H1 (cell line): ENCODE measurements at regions not wholly inside any gene's neighbourhood (a gene's known extent, or its start where the extent isn't known, plus 50 kb on each side); places are given as distances from the start of the nearest gene placed in this dataset.

Source experiments
- CTCF ChIA-PET: fragments of 300-600 bp; sonication (Branson Sonifier 250); formaldehyde crosslinking; loops from one replicate; lab custom pipeline; 2021; ENCODE audit not compliant: partially characterized antibody; lab: Charles Lee
- POLR2A ChIA-PET: fragments of 300-600 bp; sonication (Branson Sonifier 250); formaldehyde crosslinking; loops from one replicate; lab custom pipeline; 2021; ENCODE audit warnings: inconsistent platforms; ENCODE audit not compliant: partially characterized antibody; lab: Charles Lee
- DNase-seq, 2 experiments: peaks; one replicate each; pipeline versions ENCODE4 v3.0.0 to v3.0.0-alpha.2; 2010 to 2022; ENCODE audit warnings: low spot score in 2 of 2, low read depth in 1 of 2, mixed read lengths in 1 of 2
- FAIRE-seq: peaks from 2 replicates; lab custom pipeline; 2011; peaks lifted over from hg19 to GRCh38; lab: Jason Lieb, UNC
- H2AFZ ChIP-seq: 2 replicates; pipeline ENCODE4 v1.8.1; 2012; ENCODE audit warnings: low read length, inconsistent platforms
- H2AK5ac ChIP-seq: 2 replicates; pipeline ENCODE4 v1.6.1; 2013; ENCODE audit warnings: low read depth, low read length
- H2BK120ac ChIP-seq: replicated peaks from 2 replicates; pipeline ENCODE3; 2013; ENCODE audit warnings: low read depth, low read length, inconsistent platforms
- H2BK12ac ChIP-seq: 2 replicates; pipeline ENCODE4 v1.6.1; 2013; ENCODE audit warnings: low read depth, low read length
- H2BK15ac ChIP-seq: 2 replicates; pipeline ENCODE4 v1.6.1; 2013; ENCODE audit warnings: low read length
- H2BK20ac ChIP-seq: 2 replicates; pipeline ENCODE4 v1.6.1; 2013; ENCODE audit warnings: low read length
- H2BK5ac ChIP-seq: 2 replicates; pipeline ENCODE4 v1.6.1; 2013; ENCODE audit warnings: low read depth, low read length
- H3K14ac ChIP-seq: 2 replicates; pipeline ENCODE4 v1.6.1; 2013; ENCODE audit warnings: inconsistent platforms; ENCODE audit not compliant: insufficient read length
- H3K18ac ChIP-seq: 2 replicates; pipeline ENCODE4 v1.6.1; 2013; ENCODE audit warnings: low read length; ENCODE audit errors: extremely low read depth
- H3K23ac ChIP-seq: 2 replicates; pipeline ENCODE4 v1.6.1; 2013; ENCODE audit warnings: inconsistent platforms; ENCODE audit not compliant: insufficient read length
- H3K23me2 ChIP-seq: 2 replicates; pipeline ENCODE4 v1.6.1; 2013; ENCODE audit warnings: low read depth, low read length
- H3K27ac ChIP-seq: 2 replicates; pipeline ENCODE4 v1.6.1; 2011; ENCODE audit warnings: low read depth, low read length, inconsistent platforms
- H3K27me3 ChIP-seq, 4 experiments: replicated peaks in 1 of 4; 1 replicate in 1 of 4; 2 replicates in 3 of 4; pipeline versions ENCODE4 v1.6.1 to v1.8.1; 2011 to 2013; ENCODE audit warnings: low read length in 3 of 4, mild to moderate bottlenecking in 3 of 4, inconsistent platforms in 2 of 4, mixed read lengths in 2 of 4, moderate library complexity in 1 of 4; ENCODE audit not compliant: control insufficient read depth in 3 of 4, insufficient read depth in 3 of 4; ENCODE audit errors: extremely low read depth in 1 of 4
- H3K36me3 ChIP-seq, 4 experiments: 2 replicates each; pipeline versions ENCODE4 v1.6.1 to v1.8.1; 2011 to 2013; ENCODE audit warnings: mild to moderate bottlenecking in 4 of 4, low read length in 3 of 4, moderate library complexity in 2 of 4, control low read depth in 1 of 4, inconsistent platforms in 1 of 4; ENCODE audit not compliant: insufficient read depth in 4 of 4, control insufficient read depth in 2 of 4
- H3K4ac ChIP-seq: replicated peaks from 2 replicates; pipeline ENCODE3; 2013; ENCODE audit warnings: low read length, low read depth, mixed read lengths, inconsistent platforms; ENCODE audit not compliant: insufficient read length
- H3K4me1 ChIP-seq, 4 experiments: replicated peaks in 1 of 4; 1 replicate in 1 of 4; 2 replicates in 3 of 4; pipeline versions ENCODE4 v1.6.1 to v1.8.1; 2011 to 2013; ENCODE audit warnings: low read length in 3 of 4, inconsistent platforms in 2 of 4, mixed read lengths in 1 of 4; ENCODE audit not compliant: insufficient read depth in 4 of 4, control insufficient read depth in 3 of 4
- H3K4me2 ChIP-seq, 2 experiments: 2 replicates each; pipeline versions ENCODE4 v1.6.1 to v1.8.1; 2011 to 2013; ENCODE audit warnings: low read depth in 2 of 2, low read length in 2 of 2, control low read depth in 1 of 2, inconsistent platforms in 1 of 2, mild to moderate bottlenecking in 1 of 2; ENCODE audit not compliant: insufficient read depth in 1 of 2
- H3K4me3 ChIP-seq, 4 experiments: fragments of 200-600, 300-600 bp in 1 of 4; sonication (generic), shearing (Covaris generic), sonication (Bioruptor Twin) in 1 of 4; 2 replicates each; pipeline versions ENCODE4 v1.5.1 to v1.8.1; 2011 to 2016; ENCODE audit warnings: low read length in 4 of 4, low read depth in 3 of 4, control low read depth in 2 of 4, inconsistent platforms in 2 of 4, mild to moderate bottlenecking in 2 of 4, mixed read lengths in 1 of 4, moderate library complexity in 1 of 4; ENCODE audit not compliant: insufficient read depth in 2 of 4; ENCODE audit errors: extremely low read depth in 1 of 4
- H3K56ac ChIP-seq: replicated peaks from 2 replicates; pipeline ENCODE3; 2013; ENCODE audit warnings: low read depth, mild to moderate bottlenecking, mixed read lengths, low read length, inconsistent platforms; ENCODE audit not compliant: insufficient read length
- H3K79me1 ChIP-seq: 2 replicates; pipeline ENCODE4 v1.6.1; 2013; ENCODE audit warnings: low read depth, low read length, control low read depth
- H3K79me2 ChIP-seq, 2 experiments: 2 replicates each; pipeline versions ENCODE4 v1.6.1 to v1.8.1; 2012 to 2013; ENCODE audit warnings: low read length in 2 of 2, mild to moderate bottlenecking in 2 of 2, inconsistent platforms in 1 of 2; ENCODE audit not compliant: insufficient read depth in 2 of 2, control insufficient read depth in 1 of 2
- H3K9ac ChIP-seq, 4 experiments: replicated peaks in 1 of 4; 1 replicate in 1 of 4; 2 replicates in 3 of 4; pipeline versions ENCODE4 v1.6.1 to v1.8.1; 2011 to 2013; ENCODE audit warnings: low read depth in 3 of 4, low read length in 3 of 4, control low read depth in 2 of 4, mild to moderate bottlenecking in 2 of 4, moderate library complexity in 2 of 4, inconsistent platforms in 1 of 4; ENCODE audit errors: extremely low read depth in 1 of 4
- H3K9me3 ChIP-seq, 2 experiments: 2 replicates each; pipeline versions ENCODE4 v1.6.1 to v1.8.1; 2012 to 2013; ENCODE audit warnings: mild to moderate bottlenecking in 2 of 2, moderate library complexity in 2 of 2, control low read depth in 1 of 2, inconsistent platforms in 1 of 2, low read depth in 1 of 2, low read length in 1 of 2, mixed read lengths in 1 of 2; ENCODE audit not compliant: insufficient read depth in 2 of 2
- H4K20me1 ChIP-seq, 2 experiments: replicated peaks in 1 of 2; 2 replicates each; pipeline versions ENCODE3 to v1.8.1; 2011 to 2013; ENCODE audit warnings: inconsistent platforms in 2 of 2, low read length in 2 of 2, mild to moderate bottlenecking in 1 of 2; ENCODE audit not compliant: insufficient read depth in 2 of 2, control insufficient read depth in 1 of 2
- H4K5ac ChIP-seq: 2 replicates; pipeline ENCODE4 v1.6.1; 2013; ENCODE audit warnings: low read length, low read depth, mixed read lengths, inconsistent platforms; ENCODE audit not compliant: insufficient read length
- H4K8ac ChIP-seq: 2 replicates; pipeline ENCODE4 v1.8.0; 2013; ENCODE audit warnings: mild to moderate bottlenecking, moderate library complexity, low read length, inconsistent platforms; ENCODE audit not compliant: insufficient read depth; ENCODE audit errors: extremely low read depth
- H4K91ac ChIP-seq: replicated peaks from 2 replicates; pipeline ENCODE3; 2013; ENCODE audit warnings: low read length, mixed read lengths, inconsistent platforms; ENCODE audit not compliant: insufficient read length
- CHD2 ChIP-seq: IDR thresholded peaks from 2 replicates; pipeline ENCODE4 v1.6.1; 2012; ENCODE audit warnings: low read length, improper control_type of control experiment
- CREB1 ChIP-seq: IDR thresholded peaks from 2 replicates; pipeline ENCODE4 v1.6.1; 2012; ENCODE audit warnings: inconsistent platforms
- CTBP2 ChIP-seq: IDR thresholded peaks from 2 replicates; pipeline ENCODE4 v1.7.0; 2011; ENCODE audit warnings: borderline replicate concordance, mild to moderate bottlenecking, moderate library complexity, mixed read lengths, low read length; ENCODE audit not compliant: insufficient read depth, insufficient read length
- JUND ChIP-seq: IDR thresholded peaks from 2 replicates; pipeline ENCODE4 v1.6.1; 2011; ENCODE audit warnings: mild to moderate bottlenecking, improper control_type of control experiment, low read length
- KDM1A ChIP-seq: fragments of 200-600, 300-600 bp; sonication (generic); IDR thresholded peaks from 2 replicates; pipeline ENCODE4 v1.7.1; 2016; ENCODE audit warnings: mild to moderate bottlenecking, low read length, borderline replicate concordance
- PHF8 ChIP-seq: fragments of 200-600 bp; sonication (generic); conservative IDR thresholded peaks from 2 replicates; pipeline ENCODE4 v1.7.1; 2012; ENCODE audit warnings: low read depth, mild to moderate bottlenecking, inconsistent platforms, low read length, moderate library complexity
- RBBP5 ChIP-seq: IDR thresholded peaks from 2 replicates; pipeline ENCODE4 v1.7.1; 2012; ENCODE audit warnings: low read depth, mild to moderate bottlenecking, inconsistent platforms, low read length, moderate library complexity, borderline replicate concordance
- SIRT6 ChIP-seq: IDR thresholded peaks from one replicate; pipeline ENCODE4 v1.7.1; 2012; ENCODE audit warnings: low read length, inconsistent platforms
- SP4 ChIP-seq: IDR thresholded peaks from 2 replicates; pipeline ENCODE4 v1.6.1; 2012; ENCODE audit warnings: low read length, inconsistent platforms
- TAF7 ChIP-seq: optimal IDR thresholded peaks from 2 replicates; pipeline ENCODE3; 2011; ENCODE audit warnings: low read depth, mild to moderate bottlenecking, inconsistent platforms, low read length, moderate library complexity, borderline replicate concordance
- TCF12 ChIP-seq: IDR thresholded peaks from 2 replicates; pipeline ENCODE4 v1.6.1; 2011; ENCODE audit warnings: low read depth, mild to moderate bottlenecking, low read length

DNA sequence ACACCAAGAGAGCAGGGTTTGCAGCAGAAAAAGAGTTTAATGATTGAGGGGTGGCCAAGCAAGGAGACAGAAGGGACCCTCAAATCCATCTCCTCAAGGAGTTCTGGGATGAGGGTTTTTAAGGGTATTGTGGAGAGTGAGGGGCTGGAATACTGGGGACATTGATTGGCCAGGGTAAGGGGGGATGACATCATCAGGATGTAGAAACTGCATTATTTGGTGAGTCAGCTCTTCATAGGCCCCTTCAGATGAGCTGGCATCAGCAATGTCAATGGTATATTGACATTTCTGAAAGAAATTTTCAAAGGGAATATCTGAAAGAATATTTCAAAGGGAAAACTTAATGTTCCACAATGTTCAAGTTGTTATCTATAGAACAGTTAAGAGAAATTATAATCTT is 168.1 kb upstream of the SNX7 start:
- 0 out of 2 replicates have a peak overlapping the region, but pooled peaks have one; percentile 50 for H2AFZ ChIP-seq
- no peaks in the 10 kb centered on the region for H3K27me3 ChIP-seq
- H4K5ac ChIP-seq: no peak overlapping the region
- ChIA-PET CTCF (interaction anchor here (1.7 kb wide), 1 partner anchor 11 kb away, joined by 4 read pairs; no protein-coding TSS in a partner anchor), POLR2A (no interaction called here)
- no peak for DNase-seq
- H3K9me3 ChIP-seq: no peaks in the 10 kb centered on the region
- no peaks in the 10 kb centered on the region for H3K23me2 ChIP-seq
- no peak overlapping the region for H3K4me2 ChIP-seq
- no peak overlapping the region for H3K23ac ChIP-seq
- no peak overlapping the region for H3K18ac ChIP-seq
- H4K8ac ChIP-seq: no peak overlapping the region
- FAIRE-seq: no peak
- no peaks in the 10 kb centered on the region for H3K36me3 ChIP-seq
- no peak overlapping the region for H3K9ac ChIP-seq
- no peak overlapping the region for H2BK15ac ChIP-seq
- no peak overlapping the region for H2BK120ac ChIP-seq
- H4K91ac ChIP-seq: no peak overlapping the region
- H3K79me2 ChIP-seq: no peaks in the 10 kb centered on the region
- H3K56ac ChIP-seq: no peak overlapping the region
- H2BK20ac ChIP-seq: no peak overlapping the region
- H3K4me1 ChIP-seq: no peaks in the 10 kb centered on the region; a peak in 1 of 7 replicates
- H3K14ac ChIP-seq: no peak overlapping the region
- no peak overlapping the region for H3K27ac ChIP-seq
- H3K4ac ChIP-seq: no peak overlapping the region
- no peak overlapping the region for H2BK12ac ChIP-seq
- no peaks in the 10 kb centered on the region for H4K20me1 ChIP-seq
- no peaks in the 10 kb centered on the region for H3K79me1 ChIP-seq
- H2AK5ac ChIP-seq: no peak overlapping the region
- H3K4me3 ChIP-seq: no peak overlapping the region
- H2BK5ac ChIP-seq: no peak overlapping the region
- TF ChIP-seq SIRT6: no peak
- no peak for TF ChIP-seq KDM1A
- no peak for TF ChIP-seq RBBP5
- TF ChIP-seq CHD2: no peak
- no peak for TF ChIP-seq TAF7
- TF ChIP-seq SP4: no peak
- TF ChIP-seq JUND: no peak
- no peak for TF ChIP-seq CTBP2
- TF ChIP-seq TCF12: no peak
- TF ChIP-seq CREB1: no peak
- TF ChIP-seq PHF8: no peak
